Loucy (cell line): ENCODE measurements at regions not wholly inside any gene's neighbourhood (a gene's known extent, or its start where the extent isn't known, plus 50 kb on each side); places are given as distances from the start of the nearest gene placed in this dataset.

Experiments
- EZH2phosphoT487 ChIP-seq: fragments of 200-600 bp; IDR thresholded peaks from 2 replicates; pipeline ENCODE4 v1.6.1; 2018; ENCODE audit warnings: antibody characterized with exemption, mild to moderate bottlenecking, moderate library complexity, borderline replicate concordance
- TF ChIP-seq, protein P1 (sequence below): fragments of 200-600 bp; sonication (generic); conservative IDR thresholded peaks from 2 replicates; pipeline ENCODE4 v1.5.1; 2014; ENCODE audit warnings: mild to moderate bottlenecking, antibody characterized with exemption, low read length

DNA sequence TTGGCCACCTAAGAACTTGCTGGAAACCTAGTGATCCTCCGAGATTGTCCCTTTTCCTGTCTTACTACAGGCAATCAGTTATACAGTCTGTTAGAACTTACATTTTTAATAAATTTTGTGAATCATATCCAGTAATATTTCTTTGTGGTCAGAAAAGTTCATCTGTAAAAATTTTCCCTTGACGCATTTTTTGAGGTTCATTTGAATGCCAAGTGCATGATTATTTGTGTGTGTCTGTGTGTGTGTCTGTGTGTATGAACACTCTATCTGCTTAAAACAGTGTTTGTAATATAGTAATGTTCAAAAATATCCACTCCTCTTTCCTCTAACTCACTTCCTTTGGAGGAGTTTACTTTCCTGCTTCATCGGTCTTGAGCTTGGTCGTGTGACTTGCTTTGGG, 468.7 kb upstream of the FLRT2 start:
- TF ChIP-seq, protein P1, sequence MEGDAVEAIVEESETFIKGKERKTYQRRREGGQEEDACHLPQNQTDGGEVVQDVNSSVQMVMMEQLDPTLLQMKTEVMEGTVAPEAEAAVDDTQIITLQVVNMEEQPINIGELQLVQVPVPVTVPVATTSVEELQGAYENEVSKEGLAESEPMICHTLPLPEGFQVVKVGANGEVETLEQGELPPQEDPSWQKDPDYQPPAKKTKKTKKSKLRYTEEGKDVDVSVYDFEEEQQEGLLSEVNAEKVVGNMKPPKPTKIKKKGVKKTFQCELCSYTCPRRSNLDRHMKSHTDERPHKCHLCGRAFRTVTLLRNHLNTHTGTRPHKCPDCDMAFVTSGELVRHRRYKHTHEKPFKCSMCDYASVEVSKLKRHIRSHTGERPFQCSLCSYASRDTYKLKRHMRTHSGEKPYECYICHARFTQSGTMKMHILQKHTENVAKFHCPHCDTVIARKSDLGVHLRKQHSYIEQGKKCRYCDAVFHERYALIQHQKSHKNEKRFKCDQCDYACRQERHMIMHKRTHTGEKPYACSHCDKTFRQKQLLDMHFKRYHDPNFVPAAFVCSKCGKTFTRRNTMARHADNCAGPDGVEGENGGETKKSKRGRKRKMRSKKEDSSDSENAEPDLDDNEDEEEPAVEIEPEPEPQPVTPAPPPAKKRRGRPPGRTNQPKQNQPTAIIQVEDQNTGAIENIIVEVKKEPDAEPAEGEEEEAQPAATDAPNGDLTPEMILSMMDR = no peak
- no peak for TF ChIP-seq EZH2phosphoT487
